GM12873 (cell line): ENCODE measurements at regions not wholly inside any gene's neighbourhood (a gene's known extent, or its start where the extent isn't known, plus 50 kb on each side); places are given as distances from the start of the nearest gene placed in this dataset.

Experiments
- TF ChIP-seq, protein P1 (sequence below): IDR thresholded peaks from 2 replicates; pipeline ENCODE4 v1.5.1; 2012; ENCODE audit warnings: low read depth, mild to moderate bottlenecking, moderate library complexity, low read length, control low read depth; ENCODE audit not compliant: insufficient read depth; ENCODE audit errors: missing control alignments

DNA sequence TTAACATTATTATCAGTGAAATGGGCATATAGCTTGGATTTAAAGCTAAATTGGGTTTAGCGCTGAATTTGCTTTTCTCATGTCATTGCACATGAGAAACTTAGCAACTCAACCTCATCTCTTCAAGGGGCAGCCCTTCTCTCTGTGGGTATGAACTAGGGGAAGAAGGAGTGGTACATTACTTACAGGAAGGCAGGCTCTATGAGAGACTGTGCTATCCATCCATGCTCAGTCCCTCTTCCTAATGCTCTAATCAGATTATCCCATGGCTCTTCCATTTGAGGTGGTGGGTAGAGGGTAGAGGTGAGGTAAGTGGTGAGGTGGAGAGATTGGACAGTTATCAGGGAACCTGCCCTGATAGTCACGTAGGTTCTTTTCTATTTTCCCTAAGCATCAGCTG lies 343.7 kb upstream of the NOVA1 start:
- TF ChIP-seq, protein P1, sequence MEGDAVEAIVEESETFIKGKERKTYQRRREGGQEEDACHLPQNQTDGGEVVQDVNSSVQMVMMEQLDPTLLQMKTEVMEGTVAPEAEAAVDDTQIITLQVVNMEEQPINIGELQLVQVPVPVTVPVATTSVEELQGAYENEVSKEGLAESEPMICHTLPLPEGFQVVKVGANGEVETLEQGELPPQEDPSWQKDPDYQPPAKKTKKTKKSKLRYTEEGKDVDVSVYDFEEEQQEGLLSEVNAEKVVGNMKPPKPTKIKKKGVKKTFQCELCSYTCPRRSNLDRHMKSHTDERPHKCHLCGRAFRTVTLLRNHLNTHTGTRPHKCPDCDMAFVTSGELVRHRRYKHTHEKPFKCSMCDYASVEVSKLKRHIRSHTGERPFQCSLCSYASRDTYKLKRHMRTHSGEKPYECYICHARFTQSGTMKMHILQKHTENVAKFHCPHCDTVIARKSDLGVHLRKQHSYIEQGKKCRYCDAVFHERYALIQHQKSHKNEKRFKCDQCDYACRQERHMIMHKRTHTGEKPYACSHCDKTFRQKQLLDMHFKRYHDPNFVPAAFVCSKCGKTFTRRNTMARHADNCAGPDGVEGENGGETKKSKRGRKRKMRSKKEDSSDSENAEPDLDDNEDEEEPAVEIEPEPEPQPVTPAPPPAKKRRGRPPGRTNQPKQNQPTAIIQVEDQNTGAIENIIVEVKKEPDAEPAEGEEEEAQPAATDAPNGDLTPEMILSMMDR, result no peak

DNA sequence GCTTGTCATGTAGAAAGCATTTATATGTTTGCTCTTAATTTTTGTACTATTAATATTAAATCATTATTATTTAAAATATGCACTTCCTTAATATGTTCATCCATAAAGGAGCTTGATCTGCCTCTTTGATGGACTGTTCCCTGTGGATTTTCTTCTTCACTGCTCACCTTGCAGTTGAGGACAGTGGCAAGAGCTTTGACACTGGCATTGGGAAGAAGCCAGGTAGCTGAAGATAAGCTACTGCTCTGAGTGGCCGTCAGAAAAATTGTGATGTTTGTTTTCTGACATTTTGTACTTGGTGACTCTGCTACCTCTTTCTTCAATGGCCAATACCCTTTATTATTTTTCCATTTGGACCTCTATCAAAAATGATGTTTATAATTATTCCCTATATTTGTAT lies 349.4 kb upstream of the NOVA1 start:
- TF ChIP-seq, protein P1, result no peak

DNA sequence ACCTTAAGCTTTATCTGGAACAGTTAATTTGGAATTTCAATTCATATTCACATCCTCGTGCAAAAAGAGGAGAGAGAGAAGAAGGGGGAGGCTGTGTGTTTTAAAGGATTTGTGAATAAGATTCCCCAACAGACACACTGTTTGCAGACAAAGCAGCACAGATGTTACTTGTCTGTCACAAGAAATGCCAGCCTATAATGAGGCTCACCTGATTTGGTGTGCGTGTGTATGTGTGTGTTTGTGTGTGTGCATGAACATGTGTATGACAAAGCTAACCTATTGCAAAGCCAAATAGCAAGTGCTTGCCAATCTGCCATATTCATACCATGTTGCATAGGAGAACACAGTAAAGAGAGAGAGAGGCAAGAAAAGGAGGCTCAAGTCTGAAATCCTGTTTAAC lies 361.6 kb upstream of the NOVA1 start:
- TF ChIP-seq, protein P1, result no peak

DNA sequence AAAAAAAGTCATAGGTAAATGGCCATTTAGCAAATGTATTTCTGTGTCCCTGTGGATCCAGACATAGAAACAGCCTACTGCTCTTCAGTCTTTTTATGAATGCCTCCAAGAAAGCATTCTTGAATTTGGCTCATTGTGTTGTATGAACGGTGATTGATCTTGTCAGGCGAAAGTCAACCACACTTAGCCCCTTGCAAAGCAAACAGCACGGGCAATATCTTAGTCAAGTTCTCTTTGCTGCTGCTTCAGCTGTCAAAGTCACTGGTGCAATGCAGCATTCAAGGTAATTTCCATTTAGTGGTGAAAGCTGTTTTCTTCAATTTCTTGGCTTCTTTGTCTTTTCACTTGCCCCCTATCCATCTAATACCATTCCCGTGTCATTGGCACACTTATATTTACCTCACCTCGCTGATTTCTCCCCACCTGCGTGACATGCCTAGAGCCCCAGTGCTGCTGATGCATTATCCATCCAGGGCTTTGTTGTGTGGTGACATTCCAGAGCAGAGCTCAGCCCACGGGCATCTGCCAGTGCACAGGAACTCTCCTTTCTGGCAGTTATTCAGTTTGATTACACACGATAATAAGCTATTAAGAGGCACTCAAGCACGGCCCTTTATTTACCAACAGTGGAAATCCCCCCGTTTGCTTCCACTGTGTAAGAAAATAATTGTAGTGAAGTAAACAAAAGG lies 362.3 kb upstream of the NOVA1 start:
- TF ChIP-seq, protein P1, result no peak

DNA sequence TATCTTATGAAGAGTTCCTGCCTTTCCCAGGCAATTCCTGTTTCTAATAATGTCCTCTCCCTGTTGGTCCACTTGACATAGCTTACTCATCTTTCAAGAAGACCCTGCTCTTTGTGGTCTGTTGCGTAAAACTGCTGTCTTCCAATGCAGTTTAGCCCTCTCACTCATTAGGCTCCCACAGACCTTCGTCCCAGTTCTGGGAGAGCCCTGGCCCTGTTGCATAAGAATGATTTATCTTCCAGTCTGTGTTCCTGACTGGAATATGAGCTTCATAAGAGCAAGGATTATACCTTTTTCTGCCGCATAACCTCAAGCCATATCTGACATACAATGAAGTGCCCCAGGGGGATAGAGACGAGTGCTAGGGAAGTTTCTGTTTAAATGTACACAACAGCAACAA lies 365.9 kb upstream of the NOVA1 start:
- TF ChIP-seq, protein P1, result no peak

DNA sequence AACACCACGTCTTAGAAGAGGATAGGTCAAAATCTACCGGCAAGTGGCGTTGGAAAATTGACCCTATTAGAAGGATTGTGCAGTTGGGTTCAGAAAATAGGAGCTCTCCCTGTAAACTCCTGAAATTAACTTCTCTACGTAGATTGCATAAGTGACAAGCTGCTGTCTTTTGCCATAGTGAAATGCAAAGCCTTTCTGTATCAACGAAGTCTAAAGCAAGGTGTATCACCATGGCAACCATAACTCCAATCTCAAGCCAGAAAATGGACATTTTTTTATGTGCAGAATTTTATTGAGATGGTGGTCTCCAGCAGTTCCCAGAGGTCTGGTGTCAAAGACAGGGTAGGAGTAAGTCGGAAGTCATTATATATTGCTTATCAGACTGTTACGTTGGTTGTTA lies 367.7 kb upstream of the NOVA1 start:
- TF ChIP-seq, protein P1, result no peak

DNA sequence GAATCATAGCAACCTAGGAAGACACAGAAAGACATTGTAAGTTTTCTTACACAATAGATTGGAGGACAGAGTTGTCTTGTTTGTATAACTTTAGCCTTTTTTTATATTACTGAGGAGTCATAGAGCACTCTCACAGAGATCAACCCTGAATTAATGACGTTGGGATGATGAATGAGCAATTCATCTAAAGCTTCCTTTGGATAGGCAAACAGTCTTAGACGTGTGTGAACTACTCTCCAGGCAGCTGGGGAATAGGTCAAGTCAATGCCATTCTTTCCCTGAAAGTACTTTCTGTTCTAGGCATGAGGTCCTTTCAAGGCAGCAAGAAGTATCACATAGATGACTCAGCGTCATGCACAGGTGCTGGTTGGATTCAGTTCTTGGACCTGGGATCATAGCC lies 369.1 kb upstream of the NOVA1 start:
- TF ChIP-seq, protein P1, result no peak
